ENCODE measurements at regions not wholly inside any gene's neighbourhood (a gene's known extent, or its start where the extent isn't known, plus 50 kb on each side); places are given as distances from the start of the nearest gene placed in this dataset.

GRCh38 chr6:4274382-4275082 lies 139.2 kb upstream of the ECI2 start:
- ChIA-PET CTCF (no interaction called here), POLR2A (no interaction called here)
- intact Hi-C loops (cut with micrococcal nuclease) = no loop called here
- DNase-seq = no peak
- no peak overlapping the region for H3K27ac Mint-ChIP-seq
- TF ChIP-seq, protein P1, sequence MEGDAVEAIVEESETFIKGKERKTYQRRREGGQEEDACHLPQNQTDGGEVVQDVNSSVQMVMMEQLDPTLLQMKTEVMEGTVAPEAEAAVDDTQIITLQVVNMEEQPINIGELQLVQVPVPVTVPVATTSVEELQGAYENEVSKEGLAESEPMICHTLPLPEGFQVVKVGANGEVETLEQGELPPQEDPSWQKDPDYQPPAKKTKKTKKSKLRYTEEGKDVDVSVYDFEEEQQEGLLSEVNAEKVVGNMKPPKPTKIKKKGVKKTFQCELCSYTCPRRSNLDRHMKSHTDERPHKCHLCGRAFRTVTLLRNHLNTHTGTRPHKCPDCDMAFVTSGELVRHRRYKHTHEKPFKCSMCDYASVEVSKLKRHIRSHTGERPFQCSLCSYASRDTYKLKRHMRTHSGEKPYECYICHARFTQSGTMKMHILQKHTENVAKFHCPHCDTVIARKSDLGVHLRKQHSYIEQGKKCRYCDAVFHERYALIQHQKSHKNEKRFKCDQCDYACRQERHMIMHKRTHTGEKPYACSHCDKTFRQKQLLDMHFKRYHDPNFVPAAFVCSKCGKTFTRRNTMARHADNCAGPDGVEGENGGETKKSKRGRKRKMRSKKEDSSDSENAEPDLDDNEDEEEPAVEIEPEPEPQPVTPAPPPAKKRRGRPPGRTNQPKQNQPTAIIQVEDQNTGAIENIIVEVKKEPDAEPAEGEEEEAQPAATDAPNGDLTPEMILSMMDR (IDR thresholded peaks at IDR 0.05) = no peak
- no peaks in the 10 kb centered on the region for H3K36me3 Mint-ChIP-seq (ENCODE audit: low read depth)
- peaks cover 5% of the 10 kb centered on the region for H3K27me3 Mint-ChIP-seq
- no peak overlapping the region for H3K4me3 Mint-ChIP-seq
- ATAC-seq = no peak
- no peaks in the 10 kb centered on the region for H3K4me1 Mint-ChIP-seq (ENCODE audit: low read depth)
- no peaks in the 10 kb centered on the region for H3K9me3 Mint-ChIP-seq

DNA sequence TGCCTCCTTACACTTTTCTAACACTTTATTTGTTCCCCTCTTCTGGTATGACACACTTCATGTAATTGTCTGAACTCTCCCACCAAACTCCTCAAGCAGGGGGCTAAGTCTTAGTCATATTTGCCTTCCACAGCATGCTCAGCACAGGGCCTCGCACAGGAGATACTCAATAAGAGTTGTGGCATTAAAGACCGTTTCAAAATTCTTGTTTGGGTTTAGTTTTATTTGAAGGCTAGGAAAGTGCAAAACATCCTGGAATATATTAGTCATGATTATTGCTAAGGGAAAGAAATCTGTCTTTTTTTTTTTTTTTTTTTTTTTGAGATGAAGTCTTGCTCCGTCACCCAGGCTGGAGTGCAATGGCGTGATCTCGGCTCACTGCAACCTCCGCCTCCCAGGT lies 137.6 kb upstream of the ECI2 start:
- ATAC-seq (no peak), DNase-seq (no peak)
- ChIA-PET CTCF (no interaction called here), POLR2A (no interaction called here)
- no peaks in the 10 kb centered on the region for H3K4me1 Mint-ChIP-seq (ENCODE audit: low read depth)
- no peak overlapping the region for H3K4me3 Mint-ChIP-seq
- H3K9me3 Mint-ChIP-seq = no peaks in the 10 kb centered on the region
- peaks cover 3% of the 10 kb centered on the region for H3K27me3 Mint-ChIP-seq
- TF ChIP-seq, protein P1 (IDR thresholded peaks at IDR 0.05) = no peak
- no peak overlapping the region for H3K27ac Mint-ChIP-seq
- intact Hi-C loops (cut with micrococcal nuclease) = no loop called here
- no peaks in the 10 kb centered on the region for H3K36me3 Mint-ChIP-seq (ENCODE audit: low read depth)

GRCh38 chr6:4271761-4272470 lies 136.5 kb upstream of the ECI2 start:
- POLR2A ChIA-PET = no interaction called here
- no peaks in the 10 kb centered on the region for H3K9me3 Mint-ChIP-seq

GRCh38 chr6:4270776-4271175 lies 135.4 kb upstream of the ECI2 start:
- DNase-seq (no peak), ATAC-seq (no peak)
- intact Hi-C loops (cut with micrococcal nuclease) = no loop called here
- H3K27ac Mint-ChIP-seq = no peak overlapping the region
- H3K36me3 Mint-ChIP-seq (ENCODE audit: low read depth) = no peaks in the 10 kb centered on the region
- TF ChIP-seq, protein P1 (IDR thresholded peaks at IDR 0.05) = no peak
- no peak overlapping the region for H3K4me3 Mint-ChIP-seq
- peaks cover 6% of the 10 kb centered on the region for H3K27me3 Mint-ChIP-seq
- ChIA-PET POLR2A (no interaction called here), CTCF (no interaction called here)
- no peaks in the 10 kb centered on the region for H3K4me1 Mint-ChIP-seq (ENCODE audit: low read depth)
- no peaks in the 10 kb centered on the region for H3K9me3 Mint-ChIP-seq

More at GRCh38 chr6:4271761-4272470, 136.5 kb upstream of the ECI2 start:
- intact Hi-C loops (cut with micrococcal nuclease) = no loop called here
- Mint-ChIP-seq H3K36me3 (ENCODE audit: low read depth) (no peaks in the 10 kb centered on the region), H3K27ac (no peak overlapping the region), H3K4me1 (ENCODE audit: low read depth) (no peaks in the 10 kb centered on the region), H3K27me3 (peaks cover 3% of the 10 kb centered on the region), H3K4me3 (no peak overlapping the region)
- DNase-seq = no peak
- CTCF ChIA-PET = no interaction called here
- no peak for ATAC-seq
- TF ChIP-seq, protein P1 (IDR thresholded peaks at IDR 0.05) = no peak

DNA sequence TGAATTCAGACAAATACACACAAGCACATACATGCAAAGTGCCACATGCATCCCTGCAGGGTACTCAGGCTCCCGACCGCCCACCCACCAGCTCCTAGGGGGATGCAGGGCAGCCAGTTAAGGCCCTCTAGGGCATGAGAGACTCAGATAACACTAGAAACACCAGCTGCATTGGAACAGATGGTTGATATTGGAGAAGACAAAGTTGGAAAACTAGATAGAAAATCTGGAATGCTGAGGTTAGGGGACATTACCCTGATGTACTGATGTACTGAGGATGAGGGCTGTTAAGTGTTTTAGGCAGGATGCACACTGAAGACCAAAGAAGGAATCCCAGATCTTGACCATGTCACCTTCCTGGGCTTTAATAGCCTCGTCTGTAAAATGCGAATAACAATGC lies 134.6 kb upstream of the ECI2 start:
- H3K27ac Mint-ChIP-seq = no peak overlapping the region
- no peaks in the 10 kb centered on the region for H3K9me3 Mint-ChIP-seq
- CTCF ChIA-PET = no interaction called here
- no peaks in the 10 kb centered on the region for H3K36me3 Mint-ChIP-seq (ENCODE audit: low read depth)
- H3K27me3 Mint-ChIP-seq = peaks cover 6% of the 10 kb centered on the region
- intact Hi-C loops (cut with micrococcal nuclease) = no loop called here
- ATAC-seq = no peak
- no peaks in the 10 kb centered on the region for H3K4me1 Mint-ChIP-seq (ENCODE audit: low read depth)
- TF ChIP-seq, protein P1 (IDR thresholded peaks at IDR 0.05) = no peak
- DNase-seq = no peak
- POLR2A ChIA-PET = no interaction called here
- no peak overlapping the region for H3K4me3 Mint-ChIP-seq

Measured in activated CD8-positive, alpha-beta T cell treated with anti-CD3 and anti-CD28 coated beads for 36 hours (primary cell).